Lower leg skin (tissue), 3 donors: ENCODE measurements at regions not wholly inside any gene's neighbourhood (a gene's known extent, or its start where the extent isn't known, plus 50 kb on each side); places are given as distances from the start of the nearest gene placed in this dataset.
"Not testable (repeated sequence)": the region's sequence is repeated elsewhere in the genome, so short reads cannot be mapped to it uniquely, and the experiment has no call there.

Experiments
- CTCF ChIP-seq, 3 donors: fragments of 450-650 bp; IDR thresholded peaks; one replicate each; pipeline ENCODE4 v1.5.1; 2016; ENCODE audit warnings: antibody characterized with exemption in 3 of 3, mild to moderate bottlenecking in 3 of 3, moderate library complexity in 2 of 3
- POLR2A ChIP-seq, 2 donors: fragments of 450-650 bp; IDR thresholded peaks; one replicate each; pipeline ENCODE4 v1.6.1; 2016 to 2017; ENCODE audit warnings: antibody characterized with exemption in 2 of 2, mild to moderate bottlenecking in 1 of 2, moderate library complexity in 1 of 2

- not testable (repeated sequence) for TF ChIP-seq CTCF, POLR2A (IDR thresholded peaks at IDR 0.05)
Observed at GRCh38 chr2:90141558-90141957, 1450.1 kb downstream of the RPIA start.
